ENCODE measurements at regions not wholly inside any gene's neighbourhood (a gene's known extent, or its start where the extent isn't known, plus 50 kb on each side); places are given as distances from the start of the nearest gene placed in this dataset.

- no peak for DNase-seq (ENCODE audit: low read depth in 2 of 2)
Measured at GRCh38 chr5:173830421-173830820, 57.7 kb upstream of the CPEB4 start.

GRCh38 chr5:173831196-173831914 lies 56.8 kb upstream of the CPEB4 start:
- DNase-seq (ENCODE audit: low read depth in 2 of 2), result no peak

- DNase-seq (ENCODE audit: low read depth in 2 of 2), result no peak
Measured at GRCh38 chr5:173832386-173832785, 55.8 kb upstream of the CPEB4 start.

- DNase-seq (ENCODE audit: low read depth in 2 of 2), result no peak
Measured at GRCh38 chr5:173833196-173833985, 54.8 kb upstream of the CPEB4 start.

- DNase-seq (ENCODE audit: low read depth in 2 of 2), result no peak
Measured at GRCh38 chr5:173834071-173834771, 53.9 kb upstream of the CPEB4 start.

GRCh38 chr5:173835131-173835530 lies 53.0 kb upstream of the CPEB4 start:
- no peak for DNase-seq (ENCODE audit: low read depth in 2 of 2)

- no peak for DNase-seq (ENCODE audit: low read depth in 2 of 2)
Measured at GRCh38 chr5:173835661-173836060, 52.5 kb upstream of the CPEB4 start.

GRCh38 chr5:173837654-173838053 lies 50.5 kb upstream of the CPEB4 start:
- DNase-seq (ENCODE audit: low read depth in 2 of 2), result no peak

All from stimulated activated CD4-positive, alpha-beta T cell treated with anti-CD3 and anti-CD28 coated beads, Interleukin-1b, Interleukin-23, amount 100 ng/mL, for 4 hours (primary cell).